ENCODE measurements at regions not wholly inside any gene's neighbourhood (a gene's known extent, or its start where the extent isn't known, plus 50 kb on each side); places are given as distances from the start of the nearest gene placed in this dataset.

- TF ChIP-seq POLR2A (IDR thresholded peaks at IDR 0.05; ENCODE audit: low read depth, low read length) (no peak), TAF1 (IDR thresholded peaks at IDR 0.05; ENCODE audit: borderline replicate concordance, low read depth, low read length) (no peak), POLR2AphosphoS5 (IDR thresholded peaks at IDR 0.05; ENCODE audit: low read depth, low read length) (no peak)
Observed at GRCh38 chr6:147769496-147770087, 261.1 kb downstream of the SAMD5 start.
